Pancreas (tissue), 10 donors: ENCODE measurements at regions not wholly inside any gene's neighbourhood (a gene's known extent, or its start where the extent isn't known, plus 50 kb on each side); places are given as distances from the start of the nearest gene placed in this dataset.

Experiments
- ATAC-seq, 4 donors: fragments of 200-7000 bp; cut with Tn5 transposase; one replicate each; pipeline versions ENCODE4 v1.8.0 to v1.9.1; 2020; ENCODE audit warnings: mild to moderate bottlenecking in 4 of 4, moderate library complexity in 4 of 4
- DNase-seq, 6 donors: peaks; one replicate each; pipeline ENCODE4 v3.0.0-alpha.2; 2020
- FAIRE-seq: peaks from 2 replicates; lab custom pipeline; 2012; peaks lifted over from hg19 to GRCh38; lab: Jason Lieb, UNC
- H3K27ac ChIP-seq, 4 donors: fragments of 200-600 bp; sonication (generic); 1 replicate in 3 of 4; 2 replicates in 1 of 4; pipeline versions ENCODE4 v1.5.0 to v1.8.0; 2020
- H3K27me3 ChIP-seq, 4 donors: fragments of 200-600 bp; one replicate each; pipeline ENCODE4 v1.8.0; 2021
- H3K36me3 ChIP-seq, 3 donors: fragments of 200-600 bp; sonication (generic) in 1 of 3; one replicate each; pipeline versions ENCODE4 v1.5.0 to v1.8.0; 2020 to 2021
- H3K4me1 ChIP-seq, 3 donors: fragments of 200-600 bp; one replicate each; pipeline ENCODE4 v1.8.0; 2021
- H3K4me3 ChIP-seq, 4 donors: fragments of 200-600 bp; sonication (generic) in 2 of 4; one replicate each; pipeline versions ENCODE4 v1.5.0 to v1.8.0; 2020 to 2021
- H3K9me3 ChIP-seq, 4 donors: fragments of 200-600 bp; one replicate each; pipeline ENCODE4 v1.8.0; 2021
- WGBS, 2 donors: extraction: QIAGEN DNeasy Blood & Tissue Kit; methylation state at CpG; one replicate each; pipeline ENCODE4 v1.1.7; 2013; 5-methylcytosine and 5-hydroxymethylcytosine counted together
- intact Hi-C, 3 donors: fragments of 100-400 bp; cut with DNase I; formaldehyde crosslinking; loops; one replicate each; pipeline versions ENCODE4 v1.11.1 to v1.14.2; 2022
- TF ChIP-seq, protein P1 (sequence below), 4 donors: fragments of 200-600 bp; sonication (generic) in 3 of 4; IDR thresholded peaks; one replicate each; pipeline versions ENCODE4 v1.5.0 to v1.8.0; 2021; ENCODE audit warnings: antibody characterized with exemption in 4 of 4
- donor health status: healthy with polysubstance abuse.
- donor health status: DM: no; HTN: no; CAD: no; lungs with moderate emphysema.
- donor health status: DM: no; HTN: no; CAD: no.
- donor health status: control.
- donor health status: control.
- donor health status: Bipolar disorder and iron deficiency.
- donor health status: DM: yes; HTN: yes; CAD: no.
- donor health status: DM: no; HTN: no; CAD: no.
- donor health status: DM: no; HTN: no; CAD: no.
- donor health status: DM: yes; HTN: yes; CAD: no.

GRCh38 chr6:110044096-110044495, 66.0 kb downstream of the GPR6 start:
- Histone ChIP-seq H3K36me3 (no peaks in the 10 kb centered on the region), H3K4me3 (no peak overlapping the region), H3K27me3 (no peaks in the 10 kb centered on the region), H3K4me1 (no peaks in the 10 kb centered on the region), H3K9me3 (no peaks in the 10 kb centered on the region), H3K27ac (no peak overlapping the region)
- TF ChIP-seq, protein P1, sequence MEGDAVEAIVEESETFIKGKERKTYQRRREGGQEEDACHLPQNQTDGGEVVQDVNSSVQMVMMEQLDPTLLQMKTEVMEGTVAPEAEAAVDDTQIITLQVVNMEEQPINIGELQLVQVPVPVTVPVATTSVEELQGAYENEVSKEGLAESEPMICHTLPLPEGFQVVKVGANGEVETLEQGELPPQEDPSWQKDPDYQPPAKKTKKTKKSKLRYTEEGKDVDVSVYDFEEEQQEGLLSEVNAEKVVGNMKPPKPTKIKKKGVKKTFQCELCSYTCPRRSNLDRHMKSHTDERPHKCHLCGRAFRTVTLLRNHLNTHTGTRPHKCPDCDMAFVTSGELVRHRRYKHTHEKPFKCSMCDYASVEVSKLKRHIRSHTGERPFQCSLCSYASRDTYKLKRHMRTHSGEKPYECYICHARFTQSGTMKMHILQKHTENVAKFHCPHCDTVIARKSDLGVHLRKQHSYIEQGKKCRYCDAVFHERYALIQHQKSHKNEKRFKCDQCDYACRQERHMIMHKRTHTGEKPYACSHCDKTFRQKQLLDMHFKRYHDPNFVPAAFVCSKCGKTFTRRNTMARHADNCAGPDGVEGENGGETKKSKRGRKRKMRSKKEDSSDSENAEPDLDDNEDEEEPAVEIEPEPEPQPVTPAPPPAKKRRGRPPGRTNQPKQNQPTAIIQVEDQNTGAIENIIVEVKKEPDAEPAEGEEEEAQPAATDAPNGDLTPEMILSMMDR (IDR thresholded peaks at IDR 0.05), result no peak
- intact Hi-C loops, result no loop called here
- ATAC-seq (no peak), DNase-seq (no peak), FAIRE-seq (no peak)
- WGBS, 2 donors, result 71 to 78% methylated on average over 6 of the region's 6 CpGs

DNA sequence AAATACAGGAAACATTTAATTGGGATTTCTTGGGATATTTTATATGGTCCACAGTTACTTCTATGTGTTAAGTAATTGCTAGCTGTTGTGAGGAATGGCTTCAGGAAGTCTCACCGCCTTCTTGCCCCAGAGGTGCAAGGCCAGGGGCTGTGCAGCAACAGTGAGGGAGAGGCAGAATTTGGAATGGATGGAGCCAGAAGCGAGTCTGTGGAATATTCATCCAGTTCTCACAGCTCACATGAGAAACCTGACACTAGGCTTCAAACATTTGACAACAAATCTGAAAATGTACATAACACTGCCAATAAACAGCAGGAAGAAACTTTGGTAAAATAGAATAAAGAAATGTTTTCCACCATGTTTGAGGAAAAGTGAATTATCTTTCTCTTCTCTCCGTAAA, 66.5 kb downstream of the GPR6 start:
- FAIRE-seq, result no peak
- ATAC-seq, result no peak
- 90 to 95% methylated on average over 3 of the region's 3 CpGs for WGBS, 2 donors
- Histone ChIP-seq H3K4me1 (no peaks in the 10 kb centered on the region), H3K36me3 (no peaks in the 10 kb centered on the region), H3K9me3 (no peaks in the 10 kb centered on the region), H3K4me3 (no peak overlapping the region), H3K27ac (no peak overlapping the region), H3K27me3 (no peaks in the 10 kb centered on the region)
- intact Hi-C loops, result no loop called here
- TF ChIP-seq, protein P1 (IDR thresholded peaks at IDR 0.05), result no peak
- DNase-seq, result no peak

GRCh38 chr6:110048221-110048875, 70.2 kb downstream of the GPR6 start:
- intact Hi-C loops, result no loop called here
- WGBS, 2 donors, result 84 to 86% methylated on average over 4 of the region's 4 CpGs

GRCh38 chr6:110049696-110050439, 71.8 kb downstream of the GPR6 start:
- DNase-seq (no peak), FAIRE-seq (no peak), ATAC-seq (no peak)
- no peak overlapping the region for H3K4me3 ChIP-seq
- H3K9me3 ChIP-seq, result no peaks in the 10 kb centered on the region
- no peaks in the 10 kb centered on the region for H3K27me3 ChIP-seq
- 67 to 79% methylated on average over 11 of the region's 11 CpGs for WGBS, 2 donors
- intact Hi-C loops, result loop anchor here in 1 of 3 donors (5.0 kb wide), 1 partner anchor 348 kb away; no protein-coding TSS in a partner anchor
- H3K27ac ChIP-seq, result no peak overlapping the region
- TF ChIP-seq, protein P1 (IDR thresholded peaks at IDR 0.05), result no peak
- no peaks in the 10 kb centered on the region for H3K36me3 ChIP-seq
- no peaks in the 10 kb centered on the region for H3K4me1 ChIP-seq

More at GRCh38 chr6:110048221-110048875, 70.2 kb downstream of the GPR6 start:
- TF ChIP-seq, protein P1 (IDR thresholded peaks at IDR 0.05), result no peak
- Histone ChIP-seq H3K9me3 (no peaks in the 10 kb centered on the region), H3K27ac (no peak overlapping the region), H3K4me3 (no peak overlapping the region), H3K27me3 (no peaks in the 10 kb centered on the region), H3K36me3 (no peaks in the 10 kb centered on the region), H3K4me1 (no peaks in the 10 kb centered on the region)
- ATAC-seq (no peak), FAIRE-seq (no peak), DNase-seq (no peak)
